ENCODE measurements at regions not wholly inside any gene's neighbourhood (a gene's known extent, or its start where the extent isn't known, plus 50 kb on each side); places are given as distances from the start of the nearest gene placed in this dataset.
A peak's percentile ranks its signal among the peaks of the same experiment; 100 is the strongest.
"Not testable (repeated sequence)": the region's sequence is repeated elsewhere in the genome, so short reads cannot be mapped to it uniquely, and the experiment has no call there.

DNA sequence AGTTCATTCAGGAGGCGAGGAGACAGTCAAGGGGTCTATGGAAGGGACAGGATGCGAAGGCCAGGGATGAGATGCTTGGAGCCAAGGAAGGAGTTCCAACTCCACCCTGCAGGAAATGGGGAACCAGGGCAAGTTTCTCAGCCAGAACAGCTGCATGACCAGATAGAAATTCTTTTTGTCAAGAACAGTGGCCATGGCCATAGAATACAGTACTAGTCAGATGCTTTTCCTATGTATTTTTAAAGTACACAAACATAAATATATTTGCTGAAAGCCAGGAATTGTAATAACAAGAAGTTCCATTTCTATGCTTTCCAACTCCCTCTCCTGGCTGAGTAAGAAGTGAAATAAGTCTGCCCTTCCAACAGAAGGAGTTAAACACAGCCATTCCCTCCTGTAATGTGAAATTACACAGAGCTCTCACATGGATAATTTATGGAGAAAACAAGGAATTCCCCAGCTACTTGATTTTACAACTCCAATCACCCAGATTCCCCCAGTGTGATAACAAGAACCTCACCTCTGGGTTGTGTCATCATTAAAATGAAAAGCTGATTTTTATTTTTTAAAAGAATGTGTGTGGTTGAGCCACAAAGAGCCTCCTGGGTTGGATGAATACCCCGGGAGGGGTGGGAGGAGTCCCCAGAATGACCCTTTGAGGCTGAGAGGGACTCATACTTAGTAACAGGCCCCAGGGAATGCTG lies 124.6 kb upstream of the ARHGEF3 start:
- ATAC-seq (no peak), DNase-seq (no peak)
- Histone ChIP-seq H3K36me3 (no peaks in the 10 kb centered on the region), H3K27ac (peak overlapping the region in 8 of 10 donors; percentile 45 to 86 (median 56)), H3K4me3 (no peak overlapping the region), H3K4me1 (peaks cover 21 to 99% (median 84%) of the 10 kb centered on the region in 9 donors), H3K9me3 (no peaks in the 10 kb centered on the region), H3K27me3 (no peaks in the 10 kb centered on the region)
- intact Hi-C loops (cut with DNase I): loop anchor here in 3 of 10 donors (5.0 to 10.0 kb wide), 4 partner anchors 58 to 124 kb away; partner anchors contain the start of gene ARHGEF3 (in 2 of the 3)
- WGBS, 2 donors: 49 to 53% methylated on average over 3 of the region's 3 CpGs
- TF ChIP-seq, protein P1, sequence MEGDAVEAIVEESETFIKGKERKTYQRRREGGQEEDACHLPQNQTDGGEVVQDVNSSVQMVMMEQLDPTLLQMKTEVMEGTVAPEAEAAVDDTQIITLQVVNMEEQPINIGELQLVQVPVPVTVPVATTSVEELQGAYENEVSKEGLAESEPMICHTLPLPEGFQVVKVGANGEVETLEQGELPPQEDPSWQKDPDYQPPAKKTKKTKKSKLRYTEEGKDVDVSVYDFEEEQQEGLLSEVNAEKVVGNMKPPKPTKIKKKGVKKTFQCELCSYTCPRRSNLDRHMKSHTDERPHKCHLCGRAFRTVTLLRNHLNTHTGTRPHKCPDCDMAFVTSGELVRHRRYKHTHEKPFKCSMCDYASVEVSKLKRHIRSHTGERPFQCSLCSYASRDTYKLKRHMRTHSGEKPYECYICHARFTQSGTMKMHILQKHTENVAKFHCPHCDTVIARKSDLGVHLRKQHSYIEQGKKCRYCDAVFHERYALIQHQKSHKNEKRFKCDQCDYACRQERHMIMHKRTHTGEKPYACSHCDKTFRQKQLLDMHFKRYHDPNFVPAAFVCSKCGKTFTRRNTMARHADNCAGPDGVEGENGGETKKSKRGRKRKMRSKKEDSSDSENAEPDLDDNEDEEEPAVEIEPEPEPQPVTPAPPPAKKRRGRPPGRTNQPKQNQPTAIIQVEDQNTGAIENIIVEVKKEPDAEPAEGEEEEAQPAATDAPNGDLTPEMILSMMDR (IDR thresholded peaks at IDR 0.05): peak in 2 of 9 donors; percentile 19 to 25

DNA sequence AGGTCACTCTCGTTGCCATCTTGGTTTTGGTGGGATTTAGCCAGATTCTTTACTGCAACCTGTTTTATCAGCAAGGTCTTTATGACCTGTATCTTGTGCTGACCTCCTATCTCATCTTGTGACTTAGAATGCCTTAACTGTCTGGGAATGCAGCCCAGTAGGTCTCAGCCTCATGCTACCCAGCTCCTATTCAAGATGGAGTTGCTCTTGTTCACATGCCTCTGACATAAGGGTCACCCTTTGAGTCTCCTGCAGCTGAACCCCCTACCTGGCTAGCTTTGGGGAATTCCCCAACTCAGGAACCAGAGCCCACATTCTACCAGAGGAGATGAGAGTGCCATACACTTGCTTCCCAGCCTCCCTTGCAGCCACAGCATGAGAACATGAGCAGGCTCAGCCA lies 123.0 kb upstream of the ARHGEF3 start:
- H3K4me1 ChIP-seq: peaks cover 22 to 88% (median 76%) of the 10 kb centered on the region in 9 donors
- H3K27me3 ChIP-seq, H3K9me3 ChIP-seq, DNase-seq, H3K4me3 ChIP-seq, H3K36me3 ChIP-seq, ATAC-seq: not testable (repeated sequence)
- peak overlapping the region in 9 of 10 donors; percentile 41 to 86 (median 60) for H3K27ac ChIP-seq
- intact Hi-C loops (cut with DNase I): loop anchor here in 4 of 10 donors (5.0 to 10.0 kb wide), 4 partner anchors 60 to 122 kb away; partner anchors contain the start of gene ARHGEF3 (in 3 of the 4)
- WGBS, 2 donors: 96 to 100% methylated on average over 1 of the region's 1 CpG

DNA sequence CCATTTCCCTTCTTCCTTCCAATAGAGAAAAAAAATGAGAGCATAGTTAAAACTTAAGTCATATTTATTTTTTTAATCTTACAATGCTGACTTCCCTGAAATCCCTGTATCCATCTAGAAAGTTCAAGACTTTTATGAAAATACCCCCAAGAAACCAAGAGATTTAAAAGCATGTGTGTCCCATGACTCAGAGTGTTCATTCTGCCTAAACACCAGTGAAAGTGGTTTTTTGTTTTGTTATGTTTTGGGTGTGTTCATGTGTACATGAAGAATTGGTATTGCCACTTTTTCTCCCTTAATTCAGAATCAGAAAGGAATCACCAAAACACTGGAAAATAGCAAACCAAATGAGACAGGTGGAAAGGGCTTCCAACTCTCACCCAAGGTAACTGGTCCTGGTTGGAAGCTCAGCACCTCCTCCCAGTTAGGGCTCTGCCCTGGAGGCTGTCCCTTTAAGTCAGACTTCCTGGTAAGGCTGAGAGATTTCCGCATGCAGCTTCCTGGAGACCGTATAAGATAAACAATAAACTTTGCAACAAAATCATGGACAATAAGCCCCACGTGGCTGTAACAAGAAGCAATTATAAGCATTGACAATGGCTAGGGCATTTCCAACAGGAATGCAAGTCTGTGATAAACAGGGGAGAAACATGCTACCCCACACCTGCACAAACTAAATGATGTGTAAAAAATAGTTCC lies 121.9 kb upstream of the ARHGEF3 start:
- TF ChIP-seq, protein P1 (IDR thresholded peaks at IDR 0.05): no peak
- peak; percentile 64 to 88 (median 84) for ATAC-seq
- no peaks in the 10 kb centered on the region for H3K9me3 ChIP-seq
- H3K36me3 ChIP-seq: no peaks in the 10 kb centered on the region
- intact Hi-C loops (cut with DNase I): loop anchor here in 2 of 10 donors (5.0 to 10.0 kb wide), 3 partner anchors 61 to 121 kb away; partner anchors contain the start of gene ARHGEF3 (in 2 of the 2)
- H3K4me3 ChIP-seq: no peak overlapping the region
- peaks cover 22 to 84% (median 74%) of the 10 kb centered on the region in 9 donors for H3K4me1 ChIP-seq
- H3K27me3 ChIP-seq: no peaks in the 10 kb centered on the region
- WGBS, 2 donors: 5% methylated on average over 3 of the region's 3 CpGs
- H3K27ac ChIP-seq: peak overlapping the region in 9 of 10 donors; percentile 41 to 86 (median 73)
- DNase-seq: peak in 1 of 2 donors; percentile 74

DNA sequence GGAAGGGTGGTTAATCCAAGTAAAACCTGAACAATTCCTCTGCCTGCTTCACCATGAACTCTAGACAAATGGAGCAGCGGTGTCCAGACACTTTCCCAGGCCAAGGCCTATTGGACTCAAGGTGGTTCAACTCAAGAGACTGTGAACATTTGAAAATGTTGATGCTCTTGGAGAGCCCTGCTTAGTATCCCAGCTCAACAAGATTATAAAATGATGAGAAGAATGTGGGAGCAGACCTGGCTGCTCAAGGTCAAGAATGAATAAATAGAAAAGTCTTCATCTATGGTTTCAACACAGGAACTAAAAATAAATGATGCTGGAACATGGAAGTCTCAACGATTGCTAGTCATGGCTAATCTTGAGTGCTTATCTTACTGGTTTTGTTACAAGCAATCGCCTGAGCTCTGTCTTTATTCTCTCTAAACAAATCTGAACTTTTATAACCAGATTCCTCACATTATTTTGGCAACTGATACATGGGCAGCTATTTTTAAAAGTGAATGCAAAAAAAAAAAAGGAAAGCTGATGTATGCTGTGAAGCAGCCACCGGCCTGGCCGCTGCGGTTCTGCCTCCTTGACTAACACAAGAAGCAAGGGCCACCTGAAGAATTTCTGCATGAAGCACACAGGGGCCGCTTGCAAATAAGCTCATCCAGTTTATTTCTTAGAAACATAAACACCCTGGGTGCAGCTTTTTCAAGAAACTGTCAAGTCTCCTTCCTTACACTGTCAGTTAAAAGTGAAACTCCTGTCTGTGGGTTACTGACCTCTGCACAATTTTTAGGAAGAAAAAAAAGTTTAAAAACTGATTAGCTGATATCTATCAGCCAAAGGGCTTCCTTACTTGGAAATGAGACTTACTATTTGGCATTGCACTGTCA lies 120.1 kb upstream of the ARHGEF3 start:
- Histone ChIP-seq H3K36me3 (no peaks in the 10 kb centered on the region), H3K4me1 (peaks cover 15 to 84% (median 74%) of the 10 kb centered on the region in 9 donors), H3K27ac (peak overlapping the region; percentile 36 to 86 (median 69)), H3K4me3 (peak overlapping the region in 9 of 10 donors; percentile 1 to 39 (median 23)), H3K9me3 (no peaks in the 10 kb centered on the region), H3K27me3 (no peaks in the 10 kb centered on the region)
- TF ChIP-seq, protein P1 (IDR thresholded peaks at IDR 0.05): no peak
- peak in 6 of 8 donors; percentile 9 to 41 (median 27) for ATAC-seq
- intact Hi-C loops (cut with DNase I): loop anchor here in 2 of 10 donors (5.0 to 10.0 kb wide), 3 partner anchors 63 to 120 kb away; partner anchors contain the start of gene ARHGEF3 (in 2 of the 2)
- 15 to 17% methylated on average over 7 of the region's 7 CpGs for WGBS, 2 donors
- DNase-seq: no peak
